Effector memory CD8-positive, alpha-beta T cell (primary cell): ENCODE measurements at regions not wholly inside any gene's neighbourhood (a gene's known extent, or its start where the extent isn't known, plus 50 kb on each side); places are given as distances from the start of the nearest gene placed in this dataset.

ENCODE experiments used
- ATAC-seq: fragments of 150-1000 bp; cut with Tn5 transposase; replicated peaks from 2 replicates; pipeline ENCODE4 v1.10.0; 2021; ENCODE audit warnings: mild to moderate bottlenecking, moderate library complexity
- DNase-seq, 3 experiments: peaks; one replicate each; pipeline ENCODE4 v3.0.0; 2021
- H3K27ac Mint-ChIP-seq, 2 donors: one replicate each; pipeline ENCODE4 v1.8.0; 2022; ENCODE audit warnings: mild to moderate bottlenecking in 2 of 2, mixed read lengths in 2 of 2, moderate library complexity in 2 of 2
- H3K27me3 Mint-ChIP-seq, 2 donors: one replicate each; pipeline ENCODE4 v1.8.0; 2022; ENCODE audit warnings: mixed read lengths in 2 of 2
- H3K36me3 Mint-ChIP-seq: one replicate; pipeline ENCODE4 v1.8.0; 2022; ENCODE audit warnings: mild to moderate bottlenecking, moderate library complexity, mixed read lengths; ENCODE audit not compliant: insufficient read depth
- H3K4me1 Mint-ChIP-seq, 2 donors: one replicate each; pipeline ENCODE4 v1.8.0; 2022; ENCODE audit warnings: low read depth in 2 of 2, mixed read lengths in 2 of 2
- H3K4me3 Mint-ChIP-seq, 2 donors: one replicate each; pipeline ENCODE4 v1.8.0; 2022; ENCODE audit warnings: mild to moderate bottlenecking in 2 of 2, mixed read lengths in 2 of 2, moderate library complexity in 2 of 2
- H3K9me3 Mint-ChIP-seq, 2 donors: one replicate each; pipeline ENCODE4 v1.8.0; 2022; ENCODE audit warnings: mixed read lengths in 2 of 2

GRCh38 chr6:113505084-113505699, 352.0 kb upstream of the MARCKS start:
- H3K9me3 Mint-ChIP-seq: peaks cover 0 to 5% of the 10 kb centered on the region in 2 donors
- H3K27ac Mint-ChIP-seq: no peak overlapping the region
- H3K36me3 Mint-ChIP-seq: no peaks in the 10 kb centered on the region
- ATAC-seq (no peak), DNase-seq (no peak)
- no peaks in the 10 kb centered on the region for H3K27me3 Mint-ChIP-seq
- H3K4me3 Mint-ChIP-seq: no peak overlapping the region
- no peaks in the 10 kb centered on the region for H3K4me1 Mint-ChIP-seq

GRCh38 chr6:113508249-113508648, 348.9 kb upstream of the MARCKS start:
- no peak overlapping the region for H3K4me3 Mint-ChIP-seq
- no peak overlapping the region for H3K27ac Mint-ChIP-seq
- no peaks in the 10 kb centered on the region for H3K4me1 Mint-ChIP-seq
- H3K36me3 Mint-ChIP-seq: no peaks in the 10 kb centered on the region
- no peaks in the 10 kb centered on the region for H3K27me3 Mint-ChIP-seq
- no peak for ATAC-seq
- peaks cover 3 to 6% of the 10 kb centered on the region in 2 donors for H3K9me3 Mint-ChIP-seq
- no peak for DNase-seq

DNA sequence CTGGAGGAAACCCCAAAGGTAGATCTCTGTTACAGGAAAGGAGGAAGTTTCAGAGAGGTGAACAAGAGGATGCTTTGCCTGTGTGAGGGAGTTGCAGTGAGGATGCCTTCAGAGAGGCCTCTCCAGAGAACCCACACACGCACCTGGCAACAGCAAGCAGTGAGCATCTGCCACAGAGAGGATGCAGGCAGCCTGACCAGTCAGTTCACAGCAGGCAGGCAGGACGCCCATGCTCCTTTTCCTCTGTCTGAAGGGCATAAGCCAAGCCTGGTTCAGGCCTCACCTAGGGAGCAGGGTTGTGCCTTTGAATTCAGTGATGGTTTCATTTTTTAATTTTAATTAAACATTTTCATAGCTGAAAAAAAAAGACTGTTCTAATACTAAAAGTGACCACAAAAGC, 346.0 kb upstream of the MARCKS start:
- DNase-seq: no peak
- Mint-ChIP-seq H3K27ac (no peak overlapping the region), H3K36me3 (no peaks in the 10 kb centered on the region), H3K4me3 (no peak overlapping the region), H3K4me1 (no peaks in the 10 kb centered on the region), H3K27me3 (no peaks in the 10 kb centered on the region), H3K9me3 (peaks cover 2 to 6% of the 10 kb centered on the region in 2 donors)
- ATAC-seq: no peak

GRCh38 chr6:113512576-113512975, 344.6 kb upstream of the MARCKS start:
- H3K4me1 Mint-ChIP-seq: no peaks in the 10 kb centered on the region
- H3K36me3 Mint-ChIP-seq: no peaks in the 10 kb centered on the region
- no peak overlapping the region for H3K27ac Mint-ChIP-seq
- DNase-seq (no peak), ATAC-seq (no peak)
- H3K9me3 Mint-ChIP-seq: peaks cover 3 to 6% of the 10 kb centered on the region in 2 donors
- H3K4me3 Mint-ChIP-seq: no peak overlapping the region
- H3K27me3 Mint-ChIP-seq: no peaks in the 10 kb centered on the region

GRCh38 chr6:113513086-113513485, 344.1 kb upstream of the MARCKS start:
- H3K36me3 Mint-ChIP-seq: no peaks in the 10 kb centered on the region
- H3K27me3 Mint-ChIP-seq: no peaks in the 10 kb centered on the region
- no peak overlapping the region for H3K4me3 Mint-ChIP-seq

GRCh38 chr6:113522376-113522775, 334.8 kb upstream of the MARCKS start:
- ATAC-seq: no peak

More at GRCh38 chr6:113513086-113513485, 344.1 kb upstream of the MARCKS start:
- no peak overlapping the region for H3K27ac Mint-ChIP-seq
- H3K4me1 Mint-ChIP-seq: no peaks in the 10 kb centered on the region
- DNase-seq (no peak), ATAC-seq (no peak)
- H3K9me3 Mint-ChIP-seq: peaks cover 3 to 6% of the 10 kb centered on the region in 2 donors

GRCh38 chr6:113524826-113525225, 332.3 kb upstream of the MARCKS start:
- no peaks in the 10 kb centered on the region for H3K9me3 Mint-ChIP-seq
- ATAC-seq (no peak), DNase-seq (no peak)
- no peaks in the 10 kb centered on the region for H3K4me1 Mint-ChIP-seq
- H3K36me3 Mint-ChIP-seq: no peaks in the 10 kb centered on the region
- H3K4me3 Mint-ChIP-seq: no peak overlapping the region
- no peak overlapping the region for H3K27ac Mint-ChIP-seq
- H3K27me3 Mint-ChIP-seq: no peaks in the 10 kb centered on the region

More at GRCh38 chr6:113522376-113522775, 334.8 kb upstream of the MARCKS start:
- DNase-seq: no peak
- H3K4me3 Mint-ChIP-seq: no peak overlapping the region
- no peaks in the 10 kb centered on the region for H3K36me3 Mint-ChIP-seq
- no peaks in the 10 kb centered on the region for H3K9me3 Mint-ChIP-seq
- H3K27me3 Mint-ChIP-seq: no peaks in the 10 kb centered on the region
- no peak overlapping the region for H3K27ac Mint-ChIP-seq
- no peaks in the 10 kb centered on the region for H3K4me1 Mint-ChIP-seq

DNA sequence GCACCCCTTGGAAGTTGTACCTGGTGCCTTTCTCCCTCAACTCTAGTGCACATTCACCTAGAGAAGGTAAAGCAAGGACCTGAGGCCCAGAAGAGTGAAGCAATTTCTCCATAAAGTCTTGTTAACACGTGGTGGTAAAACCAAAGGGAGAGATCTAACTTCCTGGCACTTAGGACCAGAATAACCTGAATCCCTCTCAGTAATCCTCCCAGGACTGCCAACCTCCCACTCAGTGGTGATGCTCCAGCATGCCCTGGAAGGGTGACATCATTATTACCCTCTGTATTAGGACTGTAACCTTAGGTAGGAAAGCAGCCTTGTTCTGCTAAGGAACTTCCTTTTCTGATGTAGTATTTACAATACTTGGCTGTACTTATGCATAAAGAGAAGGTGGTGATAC, 330.6 kb upstream of the MARCKS start:
- no peak for DNase-seq
- Mint-ChIP-seq H3K4me3 (no peak overlapping the region), H3K27ac (no peak overlapping the region)

GRCh38 chr6:113526995-113527394, 330.1 kb upstream of the MARCKS start:
- H3K36me3 Mint-ChIP-seq: no peaks in the 10 kb centered on the region
- ATAC-seq: no peak
- H3K27ac Mint-ChIP-seq: no peak overlapping the region
- H3K4me3 Mint-ChIP-seq: no peak overlapping the region
- DNase-seq: no peak
- H3K9me3 Mint-ChIP-seq: no peaks in the 10 kb centered on the region
- H3K27me3 Mint-ChIP-seq: no peaks in the 10 kb centered on the region
- H3K4me1 Mint-ChIP-seq: no peaks in the 10 kb centered on the region

More for the DNA sequence above, 330.6 kb upstream of the MARCKS start:
- Mint-ChIP-seq H3K36me3 (no peaks in the 10 kb centered on the region), H3K9me3 (no peaks in the 10 kb centered on the region), H3K4me1 (no peaks in the 10 kb centered on the region), H3K27me3 (no peaks in the 10 kb centered on the region)
- no peak for ATAC-seq

- DNase-seq (no peak), ATAC-seq (no peak)
- Mint-ChIP-seq H3K27ac (no peak overlapping the region), H3K9me3 (no peaks in the 10 kb centered on the region), H3K36me3 (no peaks in the 10 kb centered on the region), H3K4me3 (no peak overlapping the region), H3K4me1 (no peaks in the 10 kb centered on the region), H3K27me3 (no peaks in the 10 kb centered on the region)
Observed at GRCh38 chr6:113528111-113528510, 329.0 kb upstream of the MARCKS start.

GRCh38 chr6:113529196-113529595, 327.9 kb upstream of the MARCKS start:
- no peaks in the 10 kb centered on the region for H3K36me3 Mint-ChIP-seq
- no peak for ATAC-seq
- H3K4me1 Mint-ChIP-seq: no peaks in the 10 kb centered on the region
- no peak overlapping the region for H3K4me3 Mint-ChIP-seq
- no peaks in the 10 kb centered on the region for H3K27me3 Mint-ChIP-seq
- no peak for DNase-seq
- no peak overlapping the region for H3K27ac Mint-ChIP-seq
- H3K9me3 Mint-ChIP-seq: no peaks in the 10 kb centered on the region

GRCh38 chr6:113529879-113530278, 327.3 kb upstream of the MARCKS start:
- no peak overlapping the region for H3K27ac Mint-ChIP-seq
- H3K4me3 Mint-ChIP-seq: no peak overlapping the region
- H3K27me3 Mint-ChIP-seq: no peaks in the 10 kb centered on the region
- H3K9me3 Mint-ChIP-seq: no peaks in the 10 kb centered on the region
- no peaks in the 10 kb centered on the region for H3K36me3 Mint-ChIP-seq
- ATAC-seq (no peak), DNase-seq (no peak)
- H3K4me1 Mint-ChIP-seq: no peaks in the 10 kb centered on the region

- Mint-ChIP-seq H3K27ac (no peak overlapping the region), H3K36me3 (no peaks in the 10 kb centered on the region), H3K27me3 (no peaks in the 10 kb centered on the region), H3K4me1 (no peaks in the 10 kb centered on the region), H3K4me3 (no peak overlapping the region), H3K9me3 (no peaks in the 10 kb centered on the region)
- ATAC-seq (no peak), DNase-seq (no peak)
Observed at GRCh38 chr6:113530769-113531168, 326.4 kb upstream of the MARCKS start.

GRCh38 chr6:113539202-113539601, 317.9 kb upstream of the MARCKS start:
- ATAC-seq (no peak), DNase-seq (no peak)
- no peaks in the 10 kb centered on the region for H3K4me1 Mint-ChIP-seq
- no peaks in the 10 kb centered on the region for H3K27me3 Mint-ChIP-seq
- H3K27ac Mint-ChIP-seq: no peak overlapping the region
- peaks cover 3% of the 10 kb centered on the region for H3K36me3 Mint-ChIP-seq
- H3K4me3 Mint-ChIP-seq: no peak overlapping the region
- peaks cover 0 to 2% of the 10 kb centered on the region in 2 donors for H3K9me3 Mint-ChIP-seq

- Mint-ChIP-seq H3K27me3 (no peaks in the 10 kb centered on the region), H3K4me3 (no peak overlapping the region), H3K9me3 (peaks cover 0 to 2% of the 10 kb centered on the region in 2 donors), H3K36me3 (peaks cover 3% of the 10 kb centered on the region), H3K4me1 (no peaks in the 10 kb centered on the region), H3K27ac (no peak overlapping the region)
- ATAC-seq: no peak
- no peak for DNase-seq
Observed at GRCh38 chr6:113539623-113540022, 317.5 kb upstream of the MARCKS start.
